ENCODE measurements at regions not wholly inside any gene's neighbourhood (a gene's known extent, or its start where the extent isn't known, plus 50 kb on each side); places are given as distances from the start of the nearest gene placed in this dataset.

DNA sequence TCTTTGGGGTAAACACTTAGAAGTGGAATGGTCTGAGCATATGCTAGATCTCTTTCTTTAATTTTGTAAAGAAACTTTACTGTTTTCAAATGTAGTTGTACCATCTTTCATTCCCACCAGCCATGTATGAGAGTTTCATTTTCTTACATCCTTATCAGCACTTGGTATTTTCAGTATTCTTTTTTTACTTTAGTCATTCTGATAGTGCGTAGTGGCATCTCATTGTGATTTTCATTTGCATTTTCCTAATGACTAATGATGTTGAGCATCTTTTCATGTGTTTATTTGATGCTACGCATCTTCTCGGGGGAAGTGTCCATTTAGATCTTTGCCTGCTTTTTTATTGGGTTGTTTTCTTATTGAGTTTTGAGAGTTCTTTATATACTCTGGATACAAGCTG, 71.3 kb upstream of the PRPS1 start:
- ATAC-seq (no peak), DNase-seq (no peak)
- intact Hi-C loops (cut with micrococcal nuclease): no loop called here

DNA sequence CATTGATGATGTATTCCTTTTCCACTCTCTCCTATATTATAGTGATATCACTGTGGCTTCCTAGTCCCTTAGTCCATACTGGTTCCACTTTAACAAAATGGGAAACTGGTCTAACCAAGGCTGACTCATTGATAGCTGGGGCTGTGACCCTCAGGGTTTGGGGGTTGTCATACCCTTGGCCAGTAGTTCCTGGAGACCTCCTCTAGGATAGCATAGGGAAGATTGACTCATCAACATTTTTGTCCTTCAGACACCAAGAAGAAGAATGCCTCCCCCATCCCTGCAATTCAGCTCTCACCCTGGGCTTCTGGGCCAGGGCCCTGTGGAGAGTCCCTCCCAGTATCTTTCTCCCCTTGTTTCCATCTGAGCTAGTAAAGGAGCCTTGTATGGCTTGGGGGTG, 68.8 kb upstream of the PRPS1 start:
- intact Hi-C loops (cut with micrococcal nuclease): no loop called here
- ATAC-seq (no peak), DNase-seq (no peak)

DNA sequence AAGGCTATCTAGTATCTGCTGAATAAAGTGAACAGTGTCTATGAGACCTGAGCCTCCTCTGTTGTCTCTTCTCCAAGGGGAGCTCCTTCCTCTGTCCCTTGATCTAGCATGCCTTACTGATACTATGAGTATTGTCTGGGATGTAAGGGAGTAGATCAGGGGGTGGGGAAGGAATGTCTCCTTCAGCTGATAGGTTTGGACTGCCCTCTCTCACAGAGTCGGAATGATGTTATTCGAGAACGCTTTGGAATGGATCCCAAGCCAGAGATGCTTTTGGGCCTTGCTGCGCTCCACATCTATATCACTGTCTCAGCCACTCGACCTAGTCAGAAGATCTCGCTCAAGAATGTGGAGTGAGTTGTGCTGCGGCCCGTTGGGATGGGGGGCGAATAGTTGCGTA, 68.3 kb upstream of the PRPS1 start:
- no peak for DNase-seq
- no peak for ATAC-seq
- intact Hi-C loops (cut with micrococcal nuclease): no loop called here

DNA sequence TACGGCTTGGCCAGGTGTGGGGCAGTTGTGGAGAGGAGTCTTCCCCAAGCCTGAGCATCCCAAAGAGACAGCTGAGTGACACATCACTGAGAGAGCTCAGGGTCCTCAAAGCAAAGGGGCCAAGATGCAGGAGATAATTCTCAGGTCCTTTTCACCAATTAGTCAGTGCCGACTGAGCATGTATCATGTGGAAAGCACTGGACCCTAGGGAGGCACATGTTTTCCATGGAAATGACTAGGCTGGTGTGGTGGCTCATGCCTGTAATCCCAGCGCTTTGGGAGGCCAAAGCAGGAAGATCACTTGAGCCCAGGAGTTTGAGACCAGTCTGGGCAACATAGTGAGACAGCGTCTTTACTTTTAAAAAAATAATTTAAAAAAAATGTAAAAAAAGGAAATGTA, 67.3 kb upstream of the PRPS1 start:
- no peak for DNase-seq
- intact Hi-C loops (cut with micrococcal nuclease): no loop called here
- no peak for ATAC-seq

GRCh38 chrX:107561468-107562215, 66.7 kb upstream of the PRPS1 start:
- DNase-seq (no peak), ATAC-seq (no peak)
- intact Hi-C loops (cut with micrococcal nuclease): no loop called here

- intact Hi-C loops (cut with micrococcal nuclease): no loop called here
- DNase-seq: no peak
- no peak for ATAC-seq
Observed at GRCh38 chrX:107562482-107562881, 65.8 kb upstream of the PRPS1 start.

DNA sequence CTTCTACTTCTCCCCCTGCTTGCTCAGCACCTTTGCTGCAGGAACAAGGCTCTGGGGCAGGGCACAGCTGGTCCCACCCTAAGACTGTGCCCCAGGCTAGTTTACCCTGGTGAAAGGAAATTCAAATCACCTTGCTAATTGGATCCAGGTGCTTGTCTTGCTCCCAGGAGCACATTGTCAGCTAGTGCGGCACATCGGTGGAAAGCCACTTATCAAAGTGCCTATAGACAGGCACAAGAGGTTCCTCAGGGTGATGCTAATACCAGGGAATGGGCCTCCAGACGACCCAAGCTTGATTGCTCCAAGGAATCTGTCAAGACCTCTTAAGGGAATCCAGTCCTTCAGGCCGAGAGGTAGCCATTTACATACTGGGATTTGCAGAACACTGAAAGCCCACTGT, 64.5 kb upstream of the PRPS1 start:
- DNase-seq: no peak
- intact Hi-C loops (cut with micrococcal nuclease): no loop called here
- no peak for ATAC-seq

GRCh38 chrX:107565015-107565414, 63.3 kb upstream of the PRPS1 start:
- DNase-seq (no peak), ATAC-seq (no peak)
- intact Hi-C loops (cut with micrococcal nuclease): no loop called here

DNA sequence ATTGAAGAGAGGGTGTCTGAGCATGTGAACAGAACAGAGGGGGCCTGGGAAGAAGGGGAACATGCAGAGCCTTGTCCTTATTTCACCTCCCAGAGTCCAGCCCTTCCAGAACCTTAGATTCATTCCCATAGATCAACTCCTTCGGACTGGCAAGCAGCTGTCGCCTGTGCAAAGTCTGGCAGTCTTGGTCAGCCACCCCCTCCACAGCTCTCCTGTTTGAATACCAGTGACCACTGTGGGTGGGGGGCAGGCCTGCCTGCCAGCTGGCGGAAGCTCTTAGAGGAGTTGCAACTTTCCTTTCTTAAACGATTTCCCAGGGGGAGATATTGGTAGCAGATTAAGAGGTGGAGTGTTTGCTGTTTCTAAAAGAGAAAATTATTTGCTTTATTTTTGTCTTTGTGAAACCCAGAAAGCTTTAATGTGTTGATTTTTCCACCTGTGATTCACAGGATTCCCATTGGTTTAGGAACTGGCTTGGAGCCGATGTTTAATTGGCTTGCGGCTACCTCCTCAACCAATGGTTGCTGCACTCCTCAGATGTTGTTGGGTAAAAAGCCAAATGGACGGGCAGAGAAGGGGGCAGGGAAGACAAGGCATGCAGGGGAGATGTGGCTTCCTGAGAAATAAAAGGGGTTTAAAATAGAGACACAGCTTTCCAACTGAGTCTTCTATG, 62.2 kb upstream of the PRPS1 start:
- intact Hi-C loops (cut with micrococcal nuclease): no loop called here
- no peak for ATAC-seq
- no peak for DNase-seq

DNA sequence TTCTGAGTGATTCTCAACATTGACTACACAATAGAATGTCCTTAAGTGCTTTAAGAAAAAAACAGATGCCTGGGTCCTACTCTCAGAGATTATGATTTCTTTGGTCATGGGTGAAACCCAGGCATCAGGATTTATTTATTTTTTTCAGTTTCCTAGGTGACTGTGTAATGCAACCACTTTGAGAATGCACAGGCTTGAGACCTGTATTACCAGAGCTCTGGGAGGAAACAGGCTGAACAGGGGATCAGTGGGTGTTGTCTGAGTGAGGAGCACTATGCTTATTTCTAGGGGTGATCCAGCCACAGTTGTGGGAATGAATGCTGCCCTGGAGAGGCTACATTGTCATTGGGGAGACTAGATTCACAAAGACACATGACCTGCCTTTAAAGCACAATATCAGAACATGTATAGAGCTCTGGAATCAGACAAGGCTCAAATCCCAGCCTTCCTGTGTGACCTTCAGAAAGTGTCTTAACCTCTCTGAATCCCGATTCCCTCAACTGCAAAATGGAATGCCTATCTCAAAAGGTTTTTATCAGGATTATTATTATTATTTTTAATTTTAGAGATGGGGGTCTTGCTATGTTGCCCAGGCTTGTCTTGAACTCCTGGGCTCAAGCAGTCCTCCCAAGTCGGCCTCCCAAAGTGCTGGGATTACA, 61.6 kb upstream of the PRPS1 start:
- DNase-seq: no peak
- intact Hi-C loops (cut with micrococcal nuclease): no loop called here
- ATAC-seq: no peak

GRCh38 chrX:107567370-107567769, 60.9 kb upstream of the PRPS1 start:
- ATAC-seq: no peak
- intact Hi-C loops (cut with micrococcal nuclease): no loop called here
- no peak for DNase-seq

DNA sequence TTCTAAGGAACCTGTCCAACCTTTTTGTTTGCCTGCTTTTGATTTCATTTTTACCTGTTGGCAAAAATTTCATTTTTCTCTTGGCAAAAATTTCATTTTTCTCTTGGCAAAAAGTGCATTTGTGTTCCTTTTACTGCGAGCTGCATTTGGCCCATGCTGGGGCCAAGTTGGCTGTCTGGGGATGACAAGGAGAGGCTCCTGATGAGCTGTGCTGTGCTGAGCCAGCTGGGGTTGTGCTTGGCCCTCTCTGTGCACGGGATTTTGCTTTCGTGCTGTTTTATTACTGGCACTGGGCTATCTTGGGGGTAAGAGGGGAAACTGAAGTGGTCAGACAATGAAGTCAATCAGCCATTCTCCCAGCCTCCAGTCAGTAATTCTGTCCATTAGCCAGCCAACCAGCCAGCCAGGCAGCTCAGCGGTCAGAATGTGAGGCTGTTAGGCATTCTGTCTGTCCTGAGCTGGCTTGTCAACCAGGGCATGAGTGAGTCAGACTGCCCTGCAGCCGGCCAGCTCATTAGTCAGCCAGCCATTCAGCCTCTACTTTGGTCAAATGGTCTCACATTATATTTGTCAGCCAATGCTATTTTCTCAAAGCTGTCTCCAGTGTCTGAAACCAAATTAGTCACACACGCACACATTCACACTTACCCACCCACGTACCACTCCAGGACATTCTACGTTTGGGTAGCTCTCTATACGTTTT, 56.9 kb upstream of the PRPS1 start:
- ATAC-seq: no peak
- intact Hi-C loops (cut with micrococcal nuclease): no loop called here
- no peak for DNase-seq

GRCh38 chrX:107573016-107573415, 55.3 kb upstream of the PRPS1 start:
- ATAC-seq (no peak), DNase-seq (no peak)
- intact Hi-C loops (cut with micrococcal nuclease): no loop called here

DNA sequence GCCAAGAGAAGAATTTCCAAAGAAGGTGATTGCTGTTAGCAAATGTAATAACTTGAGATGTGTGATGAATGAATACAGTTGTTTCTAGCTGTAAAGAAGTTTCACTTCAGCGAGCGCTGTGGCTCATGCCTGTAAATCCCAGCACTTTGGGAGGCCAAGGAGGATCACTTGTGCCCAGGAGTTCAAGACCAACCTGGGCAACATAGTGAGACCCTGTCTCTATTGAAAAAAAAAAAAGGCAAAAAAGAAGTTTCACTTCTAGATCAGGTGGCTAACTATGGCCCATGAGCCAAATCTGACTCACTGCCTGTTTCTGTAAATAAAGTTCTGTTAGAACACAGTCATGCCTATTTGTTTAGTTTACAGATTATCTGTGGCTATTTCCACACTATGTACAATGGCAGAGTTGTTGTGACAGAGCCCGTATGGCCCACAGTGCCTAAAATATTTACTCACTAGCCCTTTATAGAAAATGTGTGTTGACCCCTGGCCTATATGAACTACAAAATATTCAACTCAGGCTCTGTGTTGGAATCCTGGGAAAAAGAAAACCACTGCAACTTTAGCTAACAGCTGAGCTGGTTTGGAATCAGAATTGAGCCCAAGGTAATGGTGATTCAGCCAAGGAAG, 54.1 kb upstream of the PRPS1 start:
- no peak for DNase-seq
- no peak for ATAC-seq
- intact Hi-C loops (cut with micrococcal nuclease): no loop called here

DNA sequence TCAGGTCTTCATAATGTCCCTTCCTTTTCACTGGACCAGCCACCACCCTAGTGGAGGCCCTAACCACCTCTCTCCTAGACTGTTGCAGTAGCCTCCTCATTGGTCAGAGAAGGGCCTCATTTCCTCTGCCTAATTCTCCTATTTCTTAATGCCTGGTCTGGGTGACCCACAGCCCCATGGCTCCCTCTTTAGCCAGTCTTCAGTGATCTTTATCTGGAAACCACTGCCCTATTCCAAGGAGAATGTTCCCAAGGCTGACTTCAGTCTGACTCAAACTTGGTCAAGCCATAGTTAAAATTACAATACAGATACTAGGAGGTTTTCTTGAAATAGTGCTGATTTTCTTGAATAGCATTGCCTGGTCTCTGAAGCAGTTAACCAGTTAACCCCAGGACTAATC, 53.6 kb upstream of the PRPS1 start:
- DNase-seq: no peak
- intact Hi-C loops (cut with micrococcal nuclease): no loop called here
- ATAC-seq: no peak

- ATAC-seq: no peak
- no peak for DNase-seq
- intact Hi-C loops (cut with micrococcal nuclease): no loop called here
Observed at GRCh38 chrX:107576392-107576791, 51.9 kb upstream of the PRPS1 start.

DNA sequence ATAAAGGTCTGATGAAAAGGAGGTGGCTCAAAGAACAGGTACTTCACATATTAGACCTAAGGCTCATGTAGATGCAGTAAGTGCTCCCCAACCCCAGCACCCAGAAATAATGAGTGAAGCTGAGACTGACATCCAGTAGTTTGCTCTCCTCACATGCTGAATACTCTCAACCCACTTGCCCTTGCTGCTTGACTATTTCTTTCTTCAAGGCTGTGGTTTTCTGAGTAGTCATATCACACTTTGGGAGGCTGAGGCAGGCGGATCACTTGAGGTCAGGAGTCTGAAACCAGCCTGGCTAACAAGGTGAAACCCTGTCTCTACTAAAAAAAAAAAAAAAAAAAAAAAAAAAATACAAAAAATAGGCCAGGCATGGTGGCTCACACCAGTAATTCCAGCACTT, 51.5 kb upstream of the PRPS1 start:
- ATAC-seq (no peak), DNase-seq (no peak)
- intact Hi-C loops (cut with micrococcal nuclease): no loop called here

DNA sequence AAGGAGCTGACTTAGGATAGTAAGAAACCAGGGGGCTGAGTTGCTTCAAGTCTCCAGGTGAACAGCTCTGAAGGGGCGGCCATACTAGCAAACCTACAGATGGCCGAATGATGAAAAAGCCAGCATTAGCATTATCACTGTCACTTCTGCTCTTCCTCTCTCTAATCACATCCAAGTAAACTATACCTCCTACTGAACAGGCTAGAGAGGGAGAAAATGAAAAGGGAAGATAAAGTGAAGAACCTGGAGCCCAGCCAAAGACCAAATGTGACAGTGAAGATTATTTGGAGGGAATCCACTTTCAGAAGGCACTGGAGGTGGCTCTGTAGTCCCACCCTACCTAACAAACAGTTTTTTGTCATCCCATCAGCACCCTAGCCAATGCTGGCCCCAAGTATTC, 50.4 kb upstream of the PRPS1 start:
- intact Hi-C loops (cut with micrococcal nuclease): no loop called here
- DNase-seq (no peak), ATAC-seq (no peak)
